CD4-positive, alpha-beta T cell (primary cell): ENCODE measurements at regions not wholly inside any gene's neighbourhood (a gene's known extent, or its start where the extent isn't known, plus 50 kb on each side); places are given as distances from the start of the nearest gene placed in this dataset.

Experiments
- ATAC-seq: fragments of 200-7000 bp; cut with Tn5 transposase; one replicate; pipeline ENCODE4 v1.10.0; 2022; ENCODE audit warnings: mild to moderate bottlenecking; ENCODE audit not compliant: poor library complexity
- CTCF ChIA-PET: fragments of 350-600 bp; sonication (Branson Sonifier 250); formaldehyde crosslinking; loops from one replicate; lab custom pipeline; 2021; ENCODE audit warnings: antibody characterized with exemption, inconsistent platforms; lab: Charles Lee
- POLR2A ChIA-PET: fragments of 350-600 bp; sonication (Branson Sonifier 250); formaldehyde crosslinking; loops from one replicate; lab custom pipeline; 2021; ENCODE audit warnings: antibody characterized with exemption, inconsistent platforms; lab: Charles Lee
- DNase-seq, 14 experiments: peaks; one replicate each; pipeline ENCODE4 v3.0.0-alpha.2; 2013 to 2020; ENCODE audit warnings: mixed read lengths in 2 of 14
- H3K27ac ChIP-seq, 2 donors: one replicate each; pipeline versions ENCODE4 v1.5.1 to v1.7.0; 2013; ENCODE audit warnings: low read length in 2 of 2, low read depth in 1 of 2, mild to moderate bottlenecking in 1 of 2
- H3K27me3 ChIP-seq, 2 experiments: 1 replicate in 1 of 2; 2 replicates in 1 of 2; pipeline versions ENCODE4 v1.6.1 to v1.7.0; 2013; ENCODE audit warnings: low read length in 2 of 2, control low read depth in 1 of 2, mild to moderate bottlenecking in 1 of 2, moderate library complexity in 1 of 2; ENCODE audit not compliant: insufficient read depth in 2 of 2, control insufficient read depth in 1 of 2
- H3K36me3 ChIP-seq: one replicate; pipeline ENCODE4 v1.6.1; 2013; ENCODE audit warnings: low read length, control low read depth; ENCODE audit not compliant: insufficient read depth
- H3K4me1 ChIP-seq: one replicate; pipeline ENCODE4 v1.6.1; 2013; ENCODE audit warnings: low read length, control low read depth; ENCODE audit not compliant: insufficient read depth
- H3K4me3 ChIP-seq: one replicate; pipeline ENCODE4 v1.5.1; 2013; ENCODE audit warnings: mild to moderate bottlenecking, low read length, moderate library complexity
- H3K9me3 ChIP-seq, 2 experiments: 1 replicate in 1 of 2; 2 replicates in 1 of 2; pipeline versions ENCODE4 v1.6.1 to v1.7.0; 2013; ENCODE audit warnings: low read length in 2 of 2, mild to moderate bottlenecking in 2 of 2, control low read depth in 1 of 2, moderate library complexity in 1 of 2; ENCODE audit not compliant: control insufficient read depth in 1 of 2, insufficient read depth in 1 of 2
- H3K27ac Mint-ChIP-seq: one replicate; pipeline ENCODE4 v1.8.0; 2020; ENCODE audit warnings: mixed read lengths
- H3K27me3 Mint-ChIP-seq: one replicate; pipeline ENCODE4 v1.8.0; 2021; ENCODE audit warnings: mixed read lengths
- H3K36me3 Mint-ChIP-seq: one replicate; pipeline ENCODE4 v1.8.0; 2021; ENCODE audit warnings: low read depth, mixed read lengths
- H3K4me1 Mint-ChIP-seq: one replicate; pipeline ENCODE4 v1.8.0; 2021; ENCODE audit warnings: low read depth, mixed read lengths
- H3K4me3 Mint-ChIP-seq: one replicate; pipeline ENCODE4 v1.8.0; 2020; ENCODE audit warnings: mild to moderate bottlenecking, mixed read lengths
- H3K9me3 Mint-ChIP-seq: one replicate; pipeline ENCODE4 v1.8.0; 2020; ENCODE audit warnings: mixed read lengths
- CTCF ChIP-seq: fragments of 200-600 bp; IDR thresholded peaks from one replicate; pipeline ENCODE4 v1.8.0; 2022; ENCODE audit warnings: antibody characterized with exemption, mild to moderate bottlenecking
- intact Hi-C, 2 experiments: fragments of 100-400 bp; cut with DNase I in 1 of 2; cut with micrococcal nuclease in 1 of 2; formaldehyde crosslinking; loops; one replicate each; pipeline versions ENCODE4 v1.15.1 to v1.9.0; 2023 to 2025; cut with DNase I, micrococcal nuclease

- Histone ChIP-seq H3K4me1 (no peaks in the 10 kb centered on the region), H3K27ac (no peak overlapping the region), H3K9me3 (peaks cover 0 to 5% of the 10 kb centered on the region in 2 experiments), H3K27me3 (no peaks in the 10 kb centered on the region), H3K4me3 (no peak overlapping the region), H3K36me3 (no peaks in the 10 kb centered on the region)
- Mint-ChIP-seq H3K4me1 (no peaks in the 10 kb centered on the region), H3K27me3 (no peaks in the 10 kb centered on the region), H3K4me3 (no peak overlapping the region), H3K9me3 (peaks cover 5% of the 10 kb centered on the region), H3K27ac (no peak overlapping the region), H3K36me3 (no peaks in the 10 kb centered on the region)
- POLR2A ChIA-PET = no interaction called here
- intact Hi-C loops = no loop called here
- TF ChIP-seq CTCF = no peak
- ATAC-seq = no peak
- CTCF ChIA-PET = no interaction called here
- DNase-seq = no peak
Measured at GRCh38 chr2:51220606-51221005, 188.7 kb upstream of the NRXN1 start.

- Mint-ChIP-seq H3K27ac (no peak overlapping the region), H3K9me3 (peaks cover 5% of the 10 kb centered on the region), H3K27me3 (no peaks in the 10 kb centered on the region), H3K4me3 (no peak overlapping the region), H3K36me3 (no peaks in the 10 kb centered on the region), H3K4me1 (no peaks in the 10 kb centered on the region)
- no peak for ATAC-seq
- Histone ChIP-seq H3K4me1 (no peaks in the 10 kb centered on the region), H3K4me3 (no peak overlapping the region), H3K27me3 (no peaks in the 10 kb centered on the region), H3K36me3 (no peaks in the 10 kb centered on the region), H3K9me3 (peaks cover 0 to 5% of the 10 kb centered on the region in 2 experiments), H3K27ac (no peak overlapping the region)
- CTCF ChIA-PET = no interaction called here
- no peak for TF ChIP-seq CTCF
- POLR2A ChIA-PET = no interaction called here
- intact Hi-C loops = no loop called here
- DNase-seq = no peak
Measured at GRCh38 chr2:51220080-51220479, 188.1 kb upstream of the NRXN1 start.

GRCh38 chr2:51219468-51219867 is 187.5 kb upstream of the NRXN1 start:
- no peaks in the 10 kb centered on the region for H3K27me3 ChIP-seq
- POLR2A ChIA-PET = no interaction called here
- peaks cover 0 to 5% of the 10 kb centered on the region in 2 experiments for H3K9me3 ChIP-seq
- no peaks in the 10 kb centered on the region for H3K36me3 ChIP-seq
- no peak for ATAC-seq
- Mint-ChIP-seq H3K27me3 (no peaks in the 10 kb centered on the region), H3K9me3 (peaks cover 5% of the 10 kb centered on the region), H3K4me3 (no peak overlapping the region), H3K36me3 (no peaks in the 10 kb centered on the region), H3K27ac (no peak overlapping the region), H3K4me1 (no peaks in the 10 kb centered on the region)
- no peak overlapping the region for H3K27ac ChIP-seq
- no peak for TF ChIP-seq CTCF
- intact Hi-C loops = no loop called here
- no peak for DNase-seq
- CTCF ChIA-PET = no interaction called here
- no peaks in the 10 kb centered on the region for H3K4me1 ChIP-seq
- no peak overlapping the region for H3K4me3 ChIP-seq
